AG04449 (cell line): ENCODE measurements at regions not wholly inside any gene's neighbourhood (a gene's known extent, or its start where the extent isn't known, plus 50 kb on each side); places are given as distances from the start of the nearest gene placed in this dataset.

ENCODE experiments used
- CTCF ChIA-PET: fragments of 350-600 bp; formaldehyde crosslinking; extraction: SDS; loops from one replicate; lab custom pipeline; 2021; ENCODE audit warnings: antibody characterized with exemption; lab: Yijun Ruan, JAX
- POLR2A ChIA-PET: fragments of 400-600, 350-600 bp; formaldehyde crosslinking; extraction: SDS; loops from one replicate; lab custom pipeline; 2020; ENCODE audit warnings: antibody characterized with exemption, inconsistent platforms; lab: Yijun Ruan, JAX
- DNase-seq: peaks from one replicate; pipeline ENCODE4 v3.0.0-alpha.2; 2010; ENCODE audit warnings: low read depth, low spot score
- H3K4me3 ChIP-seq: 2 replicates; pipeline ENCODE4 v1.5.1; 2011; ENCODE audit warnings: low read depth, mild to moderate bottlenecking, control low read depth, low read length
- CTCF ChIP-seq: IDR thresholded peaks from one replicate; pipeline ENCODE4 v1.5.1; 2011; ENCODE audit warnings: mild to moderate bottlenecking, moderate library complexity, low read length, control low read depth, inconsistent platforms; ENCODE audit not compliant: insufficient read depth; ENCODE audit errors: missing control alignments

DNA sequence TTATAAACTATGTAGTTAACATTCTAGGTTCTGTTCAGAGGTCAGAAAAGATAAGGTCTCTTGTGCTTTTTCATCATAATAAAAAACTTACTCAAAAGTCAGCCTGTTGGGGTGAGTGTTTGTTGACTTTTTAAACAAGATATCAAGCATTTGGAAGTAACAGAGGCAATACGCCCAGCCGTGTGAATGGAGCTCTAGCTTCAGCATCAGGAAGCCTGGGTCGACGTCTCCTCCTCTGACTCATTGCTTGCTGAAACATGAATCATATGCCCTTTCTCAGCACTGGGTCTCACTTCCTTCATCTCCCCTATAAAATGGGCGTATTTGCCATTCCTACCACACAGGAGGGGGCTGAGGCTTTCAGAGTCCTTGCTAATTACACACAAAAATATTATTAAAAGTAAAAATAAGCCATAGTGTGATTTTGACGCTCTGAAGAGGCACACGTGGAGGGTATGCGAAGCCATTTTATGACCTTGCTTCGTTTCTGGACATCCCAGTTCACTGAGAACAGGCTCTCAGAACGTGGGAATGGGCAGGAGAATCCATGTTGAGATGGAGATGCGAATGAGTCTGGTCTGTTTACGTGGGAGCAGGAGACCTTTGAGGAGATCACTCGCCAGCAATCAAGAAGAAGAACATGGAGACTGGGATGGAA lies 220.8 kb upstream of the TPRG1 start:
- ChIA-PET POLR2A (no interaction called here), CTCF (interaction anchor here (4.8 to 18.2 kb wide), 3 partner anchors 94 to 1214 kb away, joined by 15 to 322 read pairs (median 62); partner anchors contain the start of gene BCL6)
- no peak overlapping the region for H3K4me3 ChIP-seq
- peak; percentile 94 for DNase-seq
- TF ChIP-seq CTCF: no peak

- ChIA-PET POLR2A (no interaction called here), CTCF (interaction anchor here (0.6 to 18.2 kb wide), 5 partner anchors 95 to 1215 kb away, joined by 3 to 322 read pairs (median 47); partner anchors contain the start of gene BCL6)
- no peak overlapping the region for H3K4me3 ChIP-seq
- no peak for TF ChIP-seq CTCF
- DNase-seq: no peak
Measured at GRCh38 chr3:188951734-188952133, 220.0 kb upstream of the TPRG1 start.

DNA sequence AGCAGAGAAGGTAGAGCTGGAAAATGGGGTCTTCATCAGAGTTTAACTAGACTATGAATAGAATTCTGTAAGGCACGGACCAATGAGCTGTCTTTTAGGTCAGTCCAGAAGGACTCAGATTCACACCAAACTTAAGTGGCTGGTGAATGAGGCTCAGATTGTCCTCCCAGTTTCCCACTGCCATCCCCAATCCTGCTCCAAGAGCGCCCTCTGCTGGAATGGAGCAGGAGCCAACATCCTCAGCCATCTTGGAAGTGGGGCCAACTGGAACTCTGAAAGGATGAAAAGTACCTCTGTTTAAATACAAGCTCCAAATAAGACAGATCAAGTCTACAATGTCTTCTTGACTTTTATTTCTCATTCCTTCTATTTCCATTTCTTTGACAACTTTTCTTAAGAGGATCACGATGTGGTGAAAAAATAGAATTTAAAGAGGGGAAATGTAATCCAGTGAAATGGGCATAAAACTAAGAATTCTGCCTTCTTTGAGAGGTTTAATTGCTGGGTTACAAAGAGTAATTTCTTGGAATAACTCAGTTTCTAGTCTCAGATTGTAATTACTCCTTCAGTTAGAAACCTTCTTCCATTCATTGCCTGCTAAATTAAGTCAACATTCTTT lies 217.1 kb upstream of the TPRG1 start:
- DNase-seq: no peak
- POLR2A ChIA-PET: interaction anchor here (0.8 to 1.2 kb wide), 5 partner anchors 158 to 1215 kb away, joined by 4 to 5 read pairs (median 4); partner anchors contain the start of gene BCL6
- peak; percentile 89 for TF ChIP-seq CTCF
- no peak overlapping the region for H3K4me3 ChIP-seq
- CTCF ChIA-PET: interaction anchor here (0.5 to 18.2 kb wide), 144 partner anchors 9 to 1275 kb away, joined by 3 to 322 read pairs (median 4); partner anchors contain the start of gene BCL6

DNA sequence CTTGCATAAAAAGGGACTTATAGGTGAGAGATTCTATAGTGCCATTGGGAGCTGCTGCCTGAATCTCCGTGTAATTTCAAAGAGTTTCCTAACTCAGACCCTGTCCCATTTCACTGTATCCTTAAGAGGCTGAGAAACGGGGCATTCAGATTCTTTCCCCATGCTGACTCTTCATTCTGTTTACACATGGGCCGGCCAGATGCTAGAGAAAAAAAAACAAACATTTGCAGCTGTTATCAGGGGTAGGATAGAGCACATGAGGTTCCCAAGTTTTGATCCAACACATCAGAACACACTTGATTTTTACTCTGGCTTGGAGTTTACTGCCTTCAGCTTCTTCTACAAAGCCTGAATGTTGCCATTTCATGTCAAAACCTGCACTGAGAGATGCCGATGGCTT lies 215.9 kb upstream of the TPRG1 start:
- CTCF ChIA-PET: interaction anchor here (0.7 to 18.2 kb wide), 68 partner anchors 8 to 1276 kb away, joined by 3 to 322 read pairs (median 6); partner anchors contain the start of gene BCL6
- no peak for DNase-seq
- H3K4me3 ChIP-seq: no peak overlapping the region
- TF ChIP-seq CTCF: no peak
- POLR2A ChIA-PET: interaction anchor here (0.6 kb wide), 1 partner anchor 1223 kb away, joined by 3 read pairs; no protein-coding TSS in a partner anchor

GRCh38 chr3:188956839-188957489 lies 214.8 kb upstream of the TPRG1 start:
- peak; percentile 60 for TF ChIP-seq CTCF
- no peak overlapping the region for H3K4me3 ChIP-seq
- no peak for DNase-seq
- POLR2A ChIA-PET: no interaction called here
- CTCF ChIA-PET: interaction anchor here (0.9 to 18.2 kb wide), 37 partner anchors 9 to 1239 kb away, joined by 3 to 322 read pairs (median 4); partner anchors contain the start of gene BCL6
